ENCODE measurements at regions not wholly inside any gene's neighbourhood (a gene's known extent, or its start where the extent isn't known, plus 50 kb on each side); places are given as distances from the start of the nearest gene placed in this dataset.

GRCh38 chr10:55742487-55742886 is 618.6 kb downstream of the ZWINT start:
- TF ChIP-seq POLR2A (IDR thresholded peaks at IDR 0.05; ENCODE audit: low read depth, low read length) = no peak
- TF ChIP-seq POLR2AphosphoS5 (IDR thresholded peaks at IDR 0.05; ENCODE audit: low read depth, low read length) = no peak
